Activated CD4-positive, alpha-beta T cell treated with anti-CD3 and anti-CD28 coated beads, Interleukin-2, amount 50 U/mL, for 4 hours (primary cell): ENCODE measurements at regions not wholly inside any gene's neighbourhood (a gene's known extent, or its start where the extent isn't known, plus 50 kb on each side); places are given as distances from the start of the nearest gene placed in this dataset.
"Not testable (repeated sequence)": the region's sequence is repeated elsewhere in the genome, so short reads cannot be mapped to it uniquely, and the experiment has no call there.

Source experiments
- DNase-seq, 2 experiments: peaks; one replicate each; pipeline ENCODE4 v3.0.0-alpha.2; 2020

DNA sequence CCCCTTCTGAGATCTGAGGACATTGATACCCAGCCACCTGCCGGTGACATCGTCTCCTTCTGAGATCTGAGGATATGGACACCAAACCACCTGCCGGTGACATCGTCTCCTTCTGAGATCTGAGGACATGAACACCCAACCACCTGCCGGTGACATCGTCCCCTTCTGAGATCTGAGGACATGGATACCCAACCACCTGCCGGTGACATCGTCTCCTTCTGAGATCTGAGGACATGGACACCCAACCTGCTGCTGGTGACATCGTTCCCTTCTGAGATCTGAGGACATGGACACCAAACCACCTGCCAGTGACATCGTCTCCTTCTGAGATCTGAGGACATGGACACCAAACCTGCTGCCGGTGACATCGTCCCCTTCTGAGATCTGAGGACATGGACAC is 396.1 kb upstream of the TNRC6C start:
- DNase-seq: not testable (repeated sequence)

DNA sequence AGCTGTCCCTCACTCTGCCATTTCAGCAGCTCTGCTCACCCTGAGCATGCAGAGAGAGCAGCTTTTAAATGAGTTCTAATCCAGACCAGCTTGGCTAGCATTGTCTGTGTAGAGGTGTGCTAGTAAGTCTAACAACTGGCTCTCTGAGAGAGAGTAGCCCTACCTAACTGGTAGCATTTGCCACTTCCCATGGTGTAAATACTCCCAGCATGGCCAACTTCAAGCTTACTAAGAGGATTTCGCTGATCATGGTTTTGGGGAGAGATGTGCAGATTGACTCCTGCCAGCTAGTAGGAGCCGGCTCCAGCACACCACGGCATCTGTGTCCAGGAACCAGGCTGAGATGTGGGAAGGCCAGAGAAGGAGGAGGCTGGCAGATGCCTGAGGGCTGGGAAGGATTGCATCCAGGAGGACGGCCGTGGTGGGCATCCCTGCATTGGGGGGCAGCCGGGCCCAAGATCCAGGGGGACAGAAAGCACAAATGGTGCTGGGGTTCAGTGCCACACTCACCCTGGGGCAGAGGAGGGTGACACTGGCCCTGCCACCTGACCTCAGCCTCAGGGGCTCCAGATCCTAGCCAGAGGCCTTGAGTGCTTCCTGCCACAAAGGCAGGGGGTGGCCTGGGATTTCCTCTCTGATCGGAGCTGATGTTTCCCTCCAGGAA is 394.9 kb upstream of the TNRC6C start:
- DNase-seq: no peak

DNA sequence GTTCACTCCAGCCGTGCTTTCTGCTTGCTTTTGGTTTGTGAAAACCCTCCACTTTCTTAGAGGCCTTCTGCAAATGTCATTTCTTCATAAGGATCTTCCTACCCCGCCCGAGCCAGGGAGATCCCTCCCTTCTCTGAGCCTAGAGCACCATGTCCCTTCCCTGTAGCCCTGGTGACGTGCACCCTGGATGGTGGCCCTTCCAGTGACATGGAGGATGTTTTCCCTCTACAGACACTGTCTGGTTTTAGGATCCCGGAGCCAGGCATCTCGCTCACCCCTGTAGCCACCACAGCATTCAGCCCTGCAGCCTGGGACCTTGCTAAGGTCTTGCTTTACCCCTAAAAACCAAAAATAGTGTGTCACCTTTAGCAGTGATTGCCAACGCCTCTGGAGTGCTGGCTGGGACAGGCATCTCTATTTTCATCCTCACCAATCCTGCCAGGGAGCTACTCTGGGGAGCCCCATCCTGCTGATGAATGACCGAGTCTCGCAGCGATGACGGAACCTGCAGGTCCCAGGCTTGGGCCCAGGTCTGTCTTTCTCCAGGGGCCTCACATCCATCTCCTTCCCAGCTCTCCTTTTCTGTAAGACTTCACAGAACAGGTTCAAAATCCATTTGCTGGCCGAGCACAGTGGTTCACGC is 394.1 kb upstream of the TNRC6C start:
- no peak for DNase-seq

DNA sequence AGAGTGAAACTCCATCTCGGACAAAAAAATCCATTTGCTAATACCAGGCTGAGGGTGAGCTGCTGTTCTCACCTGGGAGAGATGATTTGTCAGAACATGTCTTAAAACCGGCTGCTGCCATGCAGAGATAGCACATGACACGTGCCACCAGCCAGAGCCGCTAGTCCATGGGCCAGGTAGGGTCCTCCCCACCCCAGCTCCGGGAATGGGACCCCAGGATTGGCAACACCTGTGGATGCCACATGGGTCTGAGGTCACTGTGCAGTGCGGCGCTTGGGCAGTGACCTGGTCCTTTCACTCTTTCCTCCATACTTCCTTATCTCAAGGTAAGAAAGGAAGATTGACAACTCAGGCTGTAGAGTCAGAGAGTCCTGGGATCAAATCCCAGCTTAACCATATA is 393.3 kb upstream of the TNRC6C start:
- no peak for DNase-seq

DNA sequence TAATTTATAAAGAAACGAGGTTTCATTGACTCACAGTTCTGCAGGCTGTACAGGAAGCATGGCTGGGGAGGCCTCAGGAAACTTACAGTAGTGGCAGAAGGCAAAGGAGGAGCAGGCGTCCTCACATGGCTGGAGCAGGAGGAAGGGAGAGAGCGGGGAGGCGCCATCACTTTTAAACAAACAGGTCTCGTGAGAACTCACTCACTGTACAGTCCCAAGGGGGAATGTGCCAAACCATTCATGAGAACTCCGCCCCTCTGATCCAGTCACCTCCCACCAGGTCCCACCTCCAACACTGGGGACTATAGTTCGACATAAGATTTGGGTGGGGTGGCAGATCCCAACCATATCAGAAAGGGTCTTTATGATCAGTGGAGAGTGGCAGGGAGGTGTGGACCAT is 392.4 kb upstream of the TNRC6C start:
- no peak for DNase-seq

DNA sequence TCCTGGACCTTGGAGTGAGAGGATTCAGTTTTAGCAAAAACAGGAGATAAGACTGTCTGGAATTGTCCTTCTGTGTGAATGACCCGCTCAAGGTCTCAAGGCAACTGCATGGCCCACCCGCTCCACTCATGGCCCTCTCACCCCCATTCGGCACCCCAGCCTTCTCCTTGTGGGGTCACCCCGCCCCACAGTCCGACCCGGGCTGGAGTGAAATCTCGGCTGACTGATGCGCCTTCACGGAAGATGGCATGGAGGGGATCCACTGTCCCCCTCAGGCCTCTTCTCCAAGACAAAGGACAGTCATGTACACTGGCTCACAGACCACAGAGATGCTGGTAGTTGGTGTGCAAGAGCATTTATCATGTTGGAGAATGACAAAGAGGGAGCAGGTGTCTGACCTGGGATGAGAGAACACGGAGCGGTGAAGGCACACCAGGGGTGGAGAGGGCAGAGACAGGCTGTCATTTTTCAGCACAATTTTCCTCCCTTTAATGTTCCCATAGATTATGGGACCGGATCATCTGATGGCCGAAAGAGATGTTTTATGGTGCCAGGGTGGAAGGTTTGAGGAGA is 391.9 kb upstream of the TNRC6C start:
- no peak for DNase-seq

DNA sequence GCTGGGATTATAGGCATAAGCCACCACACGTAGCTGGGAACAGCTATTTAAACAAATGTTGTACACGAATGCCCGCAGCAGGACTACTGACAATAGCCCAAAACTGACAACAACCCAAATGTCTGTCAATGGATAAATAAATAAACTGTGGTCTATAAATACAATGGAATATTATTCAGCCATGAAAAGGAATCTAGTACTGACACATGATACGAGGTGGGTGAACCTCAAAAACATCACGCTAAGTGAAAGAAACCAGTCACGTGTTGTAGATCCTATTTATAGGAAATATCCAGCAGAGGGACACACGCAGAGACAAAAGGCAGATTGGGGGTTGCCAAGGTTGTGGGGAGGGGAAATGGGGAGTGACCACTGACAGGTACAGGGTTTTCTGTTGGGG is 390.0 kb upstream of the TNRC6C start:
- no peak for DNase-seq

DNA sequence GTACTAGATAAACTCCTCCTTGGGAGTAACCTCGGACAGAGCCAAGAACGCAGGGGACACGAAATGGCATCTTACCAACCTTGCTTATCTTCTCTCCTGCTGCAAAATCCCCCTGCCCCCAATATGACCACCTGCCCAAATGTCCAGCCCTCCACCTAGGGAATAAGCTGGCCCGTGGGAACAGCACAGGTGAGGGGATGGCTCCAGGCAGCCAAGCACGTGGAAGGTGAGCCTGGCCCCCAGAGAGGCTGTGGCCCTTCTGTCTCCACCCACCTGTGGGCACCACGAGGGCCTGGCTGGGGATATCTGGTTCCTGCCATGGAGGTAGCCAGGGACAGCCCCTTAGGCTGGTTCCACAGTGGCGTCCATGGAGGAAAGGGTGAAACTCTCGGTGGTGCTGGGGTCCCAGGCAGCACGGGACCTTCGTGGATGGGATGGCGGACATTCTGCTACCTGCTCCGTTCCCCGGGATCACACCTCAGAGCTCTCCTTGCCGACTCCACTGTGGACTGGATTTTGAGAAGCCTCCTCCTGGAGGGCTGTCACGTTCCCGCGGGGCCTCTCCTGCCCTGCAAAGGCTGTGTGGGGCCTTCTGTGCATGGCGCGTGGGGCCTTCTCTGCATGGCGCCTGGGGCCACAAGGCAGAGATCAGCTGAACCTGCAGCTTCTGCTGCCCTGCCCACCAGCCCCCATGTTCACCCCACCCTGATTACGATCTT is 388.5 kb upstream of the TNRC6C start:
- DNase-seq: no peak

DNA sequence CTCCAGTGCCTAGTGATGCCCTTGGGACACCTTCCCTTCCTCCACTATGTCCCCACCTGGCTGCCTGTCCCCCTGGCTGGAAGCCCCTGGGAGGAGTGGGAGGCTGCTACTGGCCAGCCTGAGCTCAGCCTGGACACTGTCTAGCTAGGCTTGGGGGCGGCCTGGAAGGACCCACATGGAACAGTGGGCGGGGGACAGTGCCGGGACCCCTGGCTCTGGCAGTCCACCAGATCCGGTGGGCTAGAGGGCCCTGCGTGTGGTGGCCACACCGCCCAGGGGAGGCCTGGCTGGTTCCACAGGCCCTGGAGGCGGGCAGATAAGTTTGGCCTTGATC is 388.0 kb upstream of the TNRC6C start:
- no peak for DNase-seq

DNA sequence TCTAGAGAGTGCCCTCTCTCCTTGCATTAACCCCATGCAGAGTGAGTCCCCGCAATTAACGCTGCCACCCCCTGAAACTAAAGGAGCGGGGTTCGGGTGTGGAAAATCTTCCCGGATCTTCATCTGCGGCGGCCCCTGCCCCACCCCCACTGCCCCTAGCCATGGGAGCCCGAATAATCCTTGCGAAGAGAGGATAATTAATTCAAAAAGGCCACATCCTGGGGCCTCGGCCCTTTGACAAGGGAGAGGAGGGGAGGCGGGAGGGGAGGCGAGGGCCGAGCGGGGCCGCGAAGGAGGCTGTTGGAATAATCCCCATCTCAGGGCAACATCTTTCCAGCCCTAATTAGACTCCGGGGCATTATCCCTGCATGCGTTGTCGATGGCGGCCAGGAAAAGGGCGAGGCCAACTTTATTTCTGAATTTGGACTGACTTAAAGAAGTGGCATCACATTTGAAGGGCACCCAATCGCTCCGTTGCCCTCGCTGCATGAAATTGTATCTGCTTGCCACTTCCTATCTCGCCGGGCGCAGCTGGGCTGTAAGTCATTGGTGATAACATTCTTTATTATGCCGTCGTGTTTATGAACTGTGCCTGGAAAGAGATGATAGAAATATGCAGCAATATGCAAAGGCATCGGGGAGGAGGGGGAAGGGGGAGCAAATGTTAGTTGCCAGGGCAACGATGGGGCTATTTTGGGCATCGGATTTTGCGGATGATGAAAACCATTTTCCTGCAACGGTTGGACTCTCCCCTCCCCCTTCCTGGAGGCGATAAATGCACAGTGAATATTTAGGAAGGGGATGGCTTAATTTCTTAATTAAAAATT is 387.1 kb upstream of the TNRC6C start:
- no peak for DNase-seq

DNA sequence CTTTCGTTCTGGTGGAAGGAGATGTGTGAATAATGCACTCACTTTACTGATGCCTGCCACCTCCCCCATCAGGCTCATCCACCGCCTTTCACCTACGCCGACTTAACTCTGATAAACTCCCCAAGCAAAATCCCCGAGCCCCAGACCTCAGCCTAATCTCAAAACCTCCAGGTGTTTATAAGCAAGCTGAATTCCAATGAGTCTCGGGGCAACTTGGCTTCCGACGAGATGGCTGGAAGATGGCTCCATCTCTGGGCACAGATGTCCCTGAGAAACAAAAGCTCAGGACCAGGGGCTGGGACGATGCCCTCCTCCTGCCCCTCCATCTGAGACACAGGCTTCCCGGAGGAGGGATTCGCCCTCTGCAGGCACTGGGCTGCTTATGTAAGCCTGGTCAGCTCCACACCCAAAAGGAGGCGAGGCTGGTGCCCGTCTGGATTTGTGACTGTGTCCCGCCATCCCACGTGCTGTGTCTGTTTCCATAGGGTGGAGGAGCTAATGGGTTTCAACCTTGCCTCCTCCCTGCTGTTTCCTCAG is 386.4 kb upstream of the TNRC6C start:
- no peak for DNase-seq

DNA sequence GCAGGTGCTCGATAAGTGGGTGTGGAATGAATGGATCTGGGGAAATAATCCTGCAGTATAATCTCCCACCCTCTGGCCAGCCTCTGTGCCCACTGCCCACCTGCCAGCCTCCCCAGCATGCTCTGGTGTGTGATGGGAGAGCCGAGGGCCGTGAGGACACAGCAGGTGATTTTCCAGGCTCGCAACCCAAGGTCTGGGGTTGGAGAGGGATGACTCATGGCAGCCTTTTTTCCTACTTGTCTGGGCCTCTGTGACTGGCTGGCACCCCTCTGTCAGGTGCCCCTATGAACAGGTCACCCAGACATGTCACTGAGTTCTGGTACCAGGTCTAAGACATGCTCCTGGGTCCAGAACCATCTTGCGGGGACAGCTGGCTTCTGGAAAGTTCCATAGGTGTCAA is 385.7 kb upstream of the TNRC6C start:
- DNase-seq: no peak

DNA sequence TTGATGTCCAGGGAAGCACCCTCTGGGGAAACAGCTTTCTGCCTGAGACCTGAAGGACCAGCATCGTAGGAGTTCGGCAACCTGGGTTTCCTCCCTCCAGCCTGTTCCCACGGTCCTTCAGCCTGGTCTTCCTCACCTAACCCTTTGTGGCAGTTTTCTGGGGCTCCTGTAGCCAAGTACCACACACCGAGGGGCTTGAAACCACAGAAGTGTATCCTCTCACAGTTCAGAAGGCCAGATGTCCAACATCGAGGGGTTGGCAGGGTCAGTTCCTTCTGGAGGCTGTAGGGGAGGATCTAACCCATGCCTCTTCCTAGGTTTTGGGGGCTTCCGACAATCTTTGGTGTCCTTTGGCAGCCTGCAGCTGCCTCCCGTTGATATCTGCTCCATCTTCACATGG is 381.0 kb upstream of the TNRC6C start:
- no peak for DNase-seq

DNA sequence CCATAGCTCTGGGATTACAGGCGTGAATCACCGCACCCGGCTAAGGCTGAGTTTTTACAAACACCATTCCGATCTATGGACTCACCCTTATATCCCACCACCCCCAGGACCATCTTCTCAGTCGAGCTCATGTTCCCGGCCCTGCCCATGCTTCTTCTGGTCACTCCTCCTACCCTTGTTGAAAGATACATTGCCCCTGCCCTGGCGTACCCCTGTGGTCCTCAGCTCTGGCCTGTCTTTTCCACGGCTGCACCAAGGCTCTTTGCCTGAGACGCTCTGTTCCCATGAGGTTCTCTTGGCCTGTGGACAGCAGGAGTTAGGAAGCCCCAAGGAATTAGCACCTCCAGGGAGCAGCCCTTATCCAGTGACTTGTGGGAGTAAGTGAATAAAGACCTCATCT is 379.4 kb upstream of the TNRC6C start:
- DNase-seq: no peak

DNA sequence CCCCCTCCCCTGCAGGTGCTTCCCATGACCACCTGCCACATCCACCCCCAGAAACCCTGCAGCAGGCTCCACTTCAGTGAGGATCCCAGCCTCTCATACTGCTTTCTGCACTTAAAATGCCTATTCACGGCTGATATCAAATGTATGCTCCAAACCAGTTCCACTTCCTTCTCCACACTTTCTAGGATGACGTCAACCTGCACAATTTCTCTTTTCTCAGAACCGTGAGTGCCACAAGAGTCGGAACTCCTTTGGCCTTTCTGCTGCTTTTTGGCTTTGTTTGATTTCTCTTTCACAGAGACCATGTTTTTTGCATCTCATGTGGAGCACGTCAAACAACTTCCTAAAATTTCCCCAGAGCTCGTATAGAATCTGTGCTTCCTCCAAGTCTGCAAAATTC is 378.8 kb upstream of the TNRC6C start:
- DNase-seq: no peak

DNA sequence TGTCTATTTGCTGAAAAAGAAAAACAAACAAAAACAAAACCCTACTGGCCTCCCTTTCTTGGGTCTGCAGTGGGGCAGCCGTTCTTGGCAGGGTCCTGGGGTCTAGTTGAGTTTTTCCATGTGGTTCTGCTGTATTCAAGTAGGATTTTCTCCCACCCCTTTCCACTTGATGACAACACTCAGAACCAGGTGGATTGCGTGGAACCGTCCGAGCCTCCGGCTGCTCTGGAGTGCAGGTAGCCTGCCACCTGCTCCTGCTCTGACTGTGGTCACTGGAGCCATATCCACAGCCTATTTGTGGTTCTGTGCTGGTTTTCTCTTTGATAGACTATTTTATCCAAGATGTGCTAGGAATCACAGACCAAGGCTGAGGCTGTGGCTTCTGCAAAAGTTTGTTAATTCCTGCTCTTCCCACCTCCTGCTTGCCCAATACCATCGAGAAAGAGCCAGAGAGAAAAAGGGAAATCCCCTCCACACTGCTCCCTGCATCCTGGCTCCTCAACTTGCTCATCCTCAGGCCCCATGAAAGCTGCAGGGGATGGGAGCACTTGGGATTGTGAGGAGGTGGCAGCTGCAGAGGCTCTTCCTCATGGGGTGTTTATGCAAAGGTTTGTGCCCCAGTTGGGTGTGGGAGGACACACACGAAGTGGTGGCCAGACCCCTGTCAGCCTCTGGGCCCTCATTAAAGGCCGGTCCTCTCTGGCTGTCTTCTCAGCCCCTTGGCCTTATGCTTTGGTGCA is 377.8 kb upstream of the TNRC6C start:
- no peak for DNase-seq

DNA sequence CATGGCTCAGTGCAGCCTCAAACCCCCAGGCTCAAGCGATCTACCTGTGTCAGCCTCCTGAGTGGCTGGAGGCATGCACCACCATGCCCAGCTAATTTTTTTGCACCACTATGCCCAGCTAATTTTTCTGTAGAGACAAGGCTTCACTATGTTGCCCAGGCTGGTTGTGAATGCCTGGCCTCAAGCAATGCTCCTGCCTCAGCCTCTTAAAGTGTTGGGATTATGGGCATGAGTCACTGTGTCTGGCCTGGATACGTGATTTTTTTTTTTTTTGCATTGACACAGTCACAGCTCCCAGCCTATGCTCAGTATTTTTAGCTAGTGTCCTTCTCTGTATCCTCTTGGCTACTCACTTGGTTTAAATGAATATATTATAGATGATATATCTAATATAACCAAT is 377.0 kb upstream of the TNRC6C start:
- DNase-seq: no peak

DNA sequence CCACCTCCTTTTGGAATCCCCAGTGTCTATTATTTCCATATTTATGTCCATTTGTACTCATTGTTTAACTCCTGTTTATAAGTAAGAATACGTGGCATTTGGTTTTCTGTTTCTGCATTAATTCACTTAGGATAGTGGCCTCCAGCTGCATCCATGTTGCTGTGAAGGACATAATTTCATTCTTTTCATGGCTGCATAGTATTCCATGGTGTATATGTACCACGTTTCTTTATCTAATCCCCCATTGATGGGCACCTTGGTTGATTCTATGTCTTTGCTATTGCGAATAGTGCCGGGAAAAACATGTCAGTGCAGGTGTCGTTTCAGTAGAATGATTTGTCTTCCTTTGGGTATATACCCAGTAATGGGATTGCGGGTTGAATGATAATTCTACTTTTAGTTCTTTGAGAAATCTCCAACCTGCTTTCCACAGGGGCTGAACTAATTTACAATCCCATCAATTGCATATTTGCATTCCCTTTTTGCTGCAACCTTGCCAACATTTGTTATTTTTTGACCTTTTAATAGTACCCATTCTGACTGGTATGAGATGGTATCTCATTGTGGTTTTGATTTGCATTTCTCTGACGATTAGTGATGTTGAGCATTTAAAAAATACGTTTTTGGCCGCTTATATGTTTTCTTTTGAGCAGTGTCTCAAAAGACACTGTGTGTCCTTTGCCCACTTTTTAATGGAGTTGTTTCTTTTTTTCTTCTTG is 373.2 kb upstream of the TNRC6C start:
- DNase-seq: no peak

DNA sequence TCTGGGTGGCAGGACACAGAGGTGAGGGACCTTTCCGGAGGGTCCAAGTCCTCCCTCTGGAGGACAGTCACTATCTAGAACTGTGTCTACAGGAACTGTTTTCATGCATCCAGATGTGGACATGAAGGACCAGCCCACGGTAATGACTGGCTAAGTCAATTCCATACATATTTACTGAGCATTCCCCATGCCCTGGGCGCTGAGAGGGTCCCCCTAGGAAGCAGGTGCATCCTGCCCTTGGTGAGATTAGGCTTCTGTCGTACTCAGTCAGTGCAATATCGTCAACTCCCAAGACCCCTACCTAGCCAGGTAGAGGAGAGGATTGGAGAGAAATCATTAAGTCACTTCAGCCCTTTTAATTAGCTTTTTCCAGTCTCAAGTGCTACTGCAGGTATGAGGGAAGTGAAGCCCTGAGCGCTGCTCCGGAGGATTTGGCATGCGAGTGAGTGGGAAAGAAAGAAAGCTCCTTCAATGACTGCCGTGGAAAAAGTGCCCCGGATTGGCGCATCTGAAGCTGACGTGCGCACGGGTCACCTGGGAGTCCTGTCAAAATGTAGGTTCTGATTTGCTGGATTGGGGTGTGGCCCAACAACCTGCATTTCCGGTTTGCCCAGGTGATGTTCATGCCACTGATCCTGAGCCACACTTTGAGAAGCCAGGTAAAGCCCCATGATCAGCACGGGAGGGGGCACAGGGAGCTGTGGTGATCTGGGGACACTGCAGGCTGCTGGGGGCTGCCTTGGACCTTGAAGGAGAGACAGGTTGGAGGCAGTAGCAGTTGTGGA is 367.4 kb upstream of the TNRC6C start:
- no peak for DNase-seq

DNA sequence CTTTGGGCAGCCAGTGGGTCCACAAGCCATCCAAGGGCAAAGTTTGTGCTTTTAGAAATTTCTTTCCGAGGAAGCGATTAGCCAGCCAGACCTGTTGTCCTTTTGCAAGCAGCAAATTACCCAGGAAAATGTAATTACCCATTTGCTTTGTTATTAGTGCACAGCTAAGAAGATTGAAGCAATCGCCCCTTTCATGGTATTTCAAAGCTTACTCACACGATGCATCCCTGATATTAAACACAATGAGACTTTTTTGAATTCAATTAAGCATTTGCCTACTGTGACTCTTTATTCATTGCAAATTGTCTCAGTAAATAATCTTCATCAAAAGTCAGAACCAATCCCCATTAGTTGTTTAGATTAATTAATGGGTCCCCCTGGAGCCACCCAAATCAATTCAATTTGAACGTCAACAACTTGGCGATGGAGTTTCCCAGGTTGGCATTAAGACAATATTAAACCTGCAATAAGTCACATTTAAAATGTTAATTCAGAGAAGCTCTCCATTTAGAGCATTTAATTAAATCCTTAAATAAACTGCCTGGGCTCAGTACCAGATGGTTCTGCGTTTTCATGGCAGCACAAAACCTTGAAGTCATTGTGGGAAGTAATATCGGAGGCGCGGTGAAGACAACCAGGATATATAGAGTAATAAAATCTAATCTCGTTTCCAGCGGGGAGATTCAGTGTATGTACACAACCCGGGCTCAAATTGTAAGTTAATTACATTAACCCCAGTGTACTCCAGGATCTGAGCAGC is 366.2 kb upstream of the TNRC6C start:
- no peak for DNase-seq
